ENCODE measurements at regions not wholly inside any gene's neighbourhood (a gene's known extent, or its start where the extent isn't known, plus 50 kb on each side); places are given as distances from the start of the nearest gene placed in this dataset.

- TF ChIP-seq, protein P1, sequence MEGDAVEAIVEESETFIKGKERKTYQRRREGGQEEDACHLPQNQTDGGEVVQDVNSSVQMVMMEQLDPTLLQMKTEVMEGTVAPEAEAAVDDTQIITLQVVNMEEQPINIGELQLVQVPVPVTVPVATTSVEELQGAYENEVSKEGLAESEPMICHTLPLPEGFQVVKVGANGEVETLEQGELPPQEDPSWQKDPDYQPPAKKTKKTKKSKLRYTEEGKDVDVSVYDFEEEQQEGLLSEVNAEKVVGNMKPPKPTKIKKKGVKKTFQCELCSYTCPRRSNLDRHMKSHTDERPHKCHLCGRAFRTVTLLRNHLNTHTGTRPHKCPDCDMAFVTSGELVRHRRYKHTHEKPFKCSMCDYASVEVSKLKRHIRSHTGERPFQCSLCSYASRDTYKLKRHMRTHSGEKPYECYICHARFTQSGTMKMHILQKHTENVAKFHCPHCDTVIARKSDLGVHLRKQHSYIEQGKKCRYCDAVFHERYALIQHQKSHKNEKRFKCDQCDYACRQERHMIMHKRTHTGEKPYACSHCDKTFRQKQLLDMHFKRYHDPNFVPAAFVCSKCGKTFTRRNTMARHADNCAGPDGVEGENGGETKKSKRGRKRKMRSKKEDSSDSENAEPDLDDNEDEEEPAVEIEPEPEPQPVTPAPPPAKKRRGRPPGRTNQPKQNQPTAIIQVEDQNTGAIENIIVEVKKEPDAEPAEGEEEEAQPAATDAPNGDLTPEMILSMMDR (IDR thresholded peaks at IDR 0.05): no peak
- no peak for TF ChIP-seq POLR2A (IDR thresholded peaks at IDR 0.05)
Measured at GRCh38 chr1:94628499-94628843, 86.9 kb upstream of the F3 start.

Data from testis (tissue), 2 donors.